Cardiac muscle cell (in vitro differentiated cells and primary cell): ENCODE measurements at regions not wholly inside any gene's neighbourhood (a gene's known extent, or its start where the extent isn't known, plus 50 kb on each side); places are given as distances from the start of the nearest gene placed in this dataset.

Experiments
- DNase-seq, 2 donors: peaks; one replicate each; pipeline versions ENCODE4 v3.0.0 to v3.0.0-alpha.2; 2010 to 2017; ENCODE audit warnings: low read depth in 1 of 2, low spot score in 1 of 2
- H3K27ac ChIP-seq: fragments of 200-600 bp; sonication (generic); 2 replicates; pipeline ENCODE4 v1.5.1; 2016
- H3K27me3 ChIP-seq: fragments of 200-600 bp; sonication (generic); 2 replicates; pipeline ENCODE4 v1.6.0; 2016; ENCODE audit warnings: control low read depth
- H3K36me3 ChIP-seq: fragments of 200-600 bp; sonication (generic); 2 replicates; pipeline ENCODE4 v1.5.1; 2016; ENCODE audit warnings: control low read depth
- H3K4me1 ChIP-seq: fragments of 200-600 bp; sonication (generic); 2 replicates; pipeline ENCODE4 v1.8.1; 2017; ENCODE audit warnings: low read depth, mild to moderate bottlenecking, mixed run types
- H3K4me3 ChIP-seq: fragments of 200-600 bp; sonication (generic); 2 replicates; pipeline ENCODE4 v1.5.1; 2016; ENCODE audit warnings: mild to moderate bottlenecking
- H3K9me3 ChIP-seq: fragments of 200-600 bp; sonication (generic); 2 replicates; pipeline ENCODE4 v1.5.1; 2017; ENCODE audit warnings: low read depth, mild to moderate bottlenecking, control low read depth
- TF ChIP-seq, protein P1 (sequence below): IDR thresholded peaks from 2 replicates; pipeline ENCODE4 v1.5.1; 2012; ENCODE audit warnings: low read depth, mild to moderate bottlenecking, low read length

DNA sequence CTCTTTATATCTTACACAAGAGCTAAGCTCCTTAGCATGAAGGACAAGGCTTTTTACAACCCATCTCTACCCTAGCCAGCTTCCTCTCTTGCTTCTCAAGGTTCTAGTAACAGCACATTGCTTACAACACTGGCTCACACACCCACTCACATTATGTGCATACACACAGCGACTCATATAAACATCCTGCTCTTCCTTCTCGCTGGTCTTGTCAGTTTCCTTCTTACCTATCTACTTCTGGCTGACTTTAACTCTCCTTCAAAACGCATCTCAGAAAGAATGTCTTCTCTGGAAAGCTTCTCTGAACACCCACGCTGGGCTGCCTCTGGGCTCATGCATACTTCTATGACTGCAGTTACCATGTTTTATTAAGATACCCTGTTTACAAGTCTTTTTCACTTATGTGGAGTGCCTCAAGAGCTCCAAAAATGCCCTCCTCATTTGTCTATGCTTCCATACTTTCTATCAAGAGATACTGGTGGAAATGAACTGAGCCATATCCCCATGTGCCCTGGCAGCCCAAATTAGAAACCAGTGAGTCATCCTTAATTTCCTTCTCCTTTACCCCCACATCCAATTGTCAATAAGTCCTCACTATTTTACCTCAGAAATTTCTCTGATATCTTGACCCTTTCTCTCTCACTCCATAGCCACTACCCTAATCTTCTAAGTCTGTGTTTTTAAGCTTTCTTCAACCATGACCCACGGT, 126.9 kb upstream of the KRAS start:
- Histone ChIP-seq H3K4me1 (peaks cover 7% of the 10 kb centered on the region), H3K27me3 (no peaks in the 10 kb centered on the region), H3K27ac (no peak overlapping the region), H3K4me3 (no peak overlapping the region), H3K36me3 (no peaks in the 10 kb centered on the region), H3K9me3 (no peaks in the 10 kb centered on the region)
- TF ChIP-seq, protein P1, sequence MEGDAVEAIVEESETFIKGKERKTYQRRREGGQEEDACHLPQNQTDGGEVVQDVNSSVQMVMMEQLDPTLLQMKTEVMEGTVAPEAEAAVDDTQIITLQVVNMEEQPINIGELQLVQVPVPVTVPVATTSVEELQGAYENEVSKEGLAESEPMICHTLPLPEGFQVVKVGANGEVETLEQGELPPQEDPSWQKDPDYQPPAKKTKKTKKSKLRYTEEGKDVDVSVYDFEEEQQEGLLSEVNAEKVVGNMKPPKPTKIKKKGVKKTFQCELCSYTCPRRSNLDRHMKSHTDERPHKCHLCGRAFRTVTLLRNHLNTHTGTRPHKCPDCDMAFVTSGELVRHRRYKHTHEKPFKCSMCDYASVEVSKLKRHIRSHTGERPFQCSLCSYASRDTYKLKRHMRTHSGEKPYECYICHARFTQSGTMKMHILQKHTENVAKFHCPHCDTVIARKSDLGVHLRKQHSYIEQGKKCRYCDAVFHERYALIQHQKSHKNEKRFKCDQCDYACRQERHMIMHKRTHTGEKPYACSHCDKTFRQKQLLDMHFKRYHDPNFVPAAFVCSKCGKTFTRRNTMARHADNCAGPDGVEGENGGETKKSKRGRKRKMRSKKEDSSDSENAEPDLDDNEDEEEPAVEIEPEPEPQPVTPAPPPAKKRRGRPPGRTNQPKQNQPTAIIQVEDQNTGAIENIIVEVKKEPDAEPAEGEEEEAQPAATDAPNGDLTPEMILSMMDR, result no peak
- peak in 1 of 2 donors; percentile 33 for DNase-seq

DNA sequence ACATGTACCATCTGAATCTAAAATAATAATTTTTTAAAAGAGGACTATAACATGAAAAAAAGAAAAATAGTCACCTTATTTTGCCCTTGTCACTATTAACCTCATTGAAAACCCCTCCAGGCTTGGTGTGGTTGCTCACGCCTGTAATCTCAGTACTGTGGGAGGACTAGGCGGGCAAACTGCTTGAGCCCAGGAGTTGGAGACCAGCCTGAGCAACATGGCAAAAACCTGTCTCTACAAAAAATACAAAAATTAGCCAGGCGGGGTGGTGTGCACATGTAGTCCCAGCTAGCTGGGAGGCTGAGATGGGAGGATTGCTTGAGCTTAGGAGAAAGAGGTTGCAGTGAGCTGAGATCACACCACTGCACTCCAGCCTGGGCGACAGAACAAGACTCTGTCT, 126.3 kb upstream of the KRAS start:
- no peak for DNase-seq
- peaks cover 7% of the 10 kb centered on the region for H3K4me1 ChIP-seq
- H3K27ac ChIP-seq, result no peak overlapping the region
- no peaks in the 10 kb centered on the region for H3K9me3 ChIP-seq
- H3K36me3 ChIP-seq, result no peaks in the 10 kb centered on the region
- no peaks in the 10 kb centered on the region for H3K27me3 ChIP-seq
- TF ChIP-seq, protein P1, result no peak
- H3K4me3 ChIP-seq, result no peak overlapping the region

DNA sequence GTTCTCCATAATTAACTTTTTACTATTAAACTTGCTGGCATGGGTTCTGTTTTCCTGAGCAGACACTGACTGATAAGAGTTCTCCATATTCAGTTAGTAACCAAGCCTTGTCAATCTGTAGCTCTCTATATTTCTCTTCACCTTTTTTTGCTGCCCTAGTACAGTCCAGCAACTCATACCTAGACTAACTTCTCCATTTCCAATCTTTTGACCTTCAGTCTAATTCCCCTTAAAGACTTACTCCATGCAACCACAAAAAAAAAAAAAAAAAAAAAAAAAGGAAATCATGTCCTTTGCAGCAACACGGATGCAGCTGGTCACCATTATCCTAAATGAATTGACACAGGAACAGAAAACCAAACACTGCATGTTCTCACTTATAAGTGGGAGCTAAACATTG, 125.7 kb upstream of the KRAS start:
- H3K4me1 ChIP-seq, result peaks cover 7% of the 10 kb centered on the region
- no peak for DNase-seq
- H3K9me3 ChIP-seq, result no peaks in the 10 kb centered on the region
- no peak overlapping the region for H3K27ac ChIP-seq
- H3K36me3 ChIP-seq, result no peaks in the 10 kb centered on the region
- no peaks in the 10 kb centered on the region for H3K27me3 ChIP-seq
- H3K4me3 ChIP-seq, result no peak overlapping the region
- TF ChIP-seq, protein P1, result no peak

DNA sequence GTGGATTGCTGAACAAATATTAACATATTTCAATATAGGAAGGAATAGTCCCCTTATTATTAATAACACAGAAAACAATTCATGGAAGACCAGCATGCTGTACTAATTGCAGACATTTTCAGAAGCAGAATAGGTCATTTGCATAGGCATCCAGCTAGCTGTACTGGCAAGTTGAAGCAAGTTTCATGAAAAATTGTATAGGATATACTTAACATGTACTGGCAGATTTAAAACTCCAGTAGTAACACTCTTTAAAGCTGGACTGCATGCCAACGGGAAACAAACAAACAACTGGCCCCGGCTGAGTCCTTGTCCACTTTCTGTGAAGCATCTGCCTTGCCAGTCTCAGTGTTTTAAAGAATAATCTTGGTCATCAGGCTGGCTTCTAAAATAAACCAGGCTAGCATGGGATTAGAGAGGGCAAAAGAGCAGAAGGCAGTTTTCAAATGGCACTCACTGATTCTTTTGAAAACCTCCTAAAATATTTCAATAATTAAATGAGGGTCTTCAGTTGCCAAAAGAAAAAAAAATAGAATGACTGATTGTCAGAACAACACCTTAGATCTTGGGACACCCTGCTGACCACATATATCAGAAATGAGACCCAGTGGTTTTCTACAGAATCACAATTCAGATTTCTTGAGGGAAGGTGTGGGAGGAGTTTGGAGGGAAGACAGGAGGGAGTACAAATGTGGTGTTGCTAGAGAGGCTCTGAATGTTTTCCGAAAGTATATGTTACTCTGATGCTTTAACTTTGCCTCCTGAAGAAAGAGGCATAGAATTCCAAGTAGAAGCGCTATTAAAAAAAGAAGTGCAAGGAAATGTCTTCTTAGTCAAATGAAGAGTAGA, 122.5 kb upstream of the KRAS start:
- Histone ChIP-seq H3K27me3 (no peaks in the 10 kb centered on the region), H3K9me3 (no peaks in the 10 kb centered on the region), H3K27ac (no peak overlapping the region), H3K36me3 (no peaks in the 10 kb centered on the region), H3K4me3 (no peak overlapping the region), H3K4me1 (peaks cover 7% of the 10 kb centered on the region)
- DNase-seq, result no peak
- TF ChIP-seq, protein P1, result no peak

GRCh38 chr12:25372002-25372401, 121.3 kb upstream of the KRAS start:
- no peaks in the 10 kb centered on the region for H3K27me3 ChIP-seq
- DNase-seq, result no peak
- H3K4me3 ChIP-seq, result no peak overlapping the region
- TF ChIP-seq, protein P1, result no peak
- H3K4me1 ChIP-seq, result peaks cover 12% of the 10 kb centered on the region
- no peak overlapping the region for H3K27ac ChIP-seq
- H3K36me3 ChIP-seq, result no peaks in the 10 kb centered on the region
- H3K9me3 ChIP-seq, result no peaks in the 10 kb centered on the region
